GM18909 (cell line): ENCODE measurements at regions not wholly inside any gene's neighbourhood (a gene's known extent, or its start where the extent isn't known, plus 50 kb on each side); places are given as distances from the start of the nearest gene placed in this dataset.

ENCODE experiments used
- ATAC-seq: cut with Tn5 transposase; IDR thresholded peaks from one replicate; pipeline ENCODE4 v1.9.1; 2021; ENCODE audit warnings: mild to moderate bottlenecking; ENCODE audit not compliant: unreplicated experiment, poor library complexity

DNA sequence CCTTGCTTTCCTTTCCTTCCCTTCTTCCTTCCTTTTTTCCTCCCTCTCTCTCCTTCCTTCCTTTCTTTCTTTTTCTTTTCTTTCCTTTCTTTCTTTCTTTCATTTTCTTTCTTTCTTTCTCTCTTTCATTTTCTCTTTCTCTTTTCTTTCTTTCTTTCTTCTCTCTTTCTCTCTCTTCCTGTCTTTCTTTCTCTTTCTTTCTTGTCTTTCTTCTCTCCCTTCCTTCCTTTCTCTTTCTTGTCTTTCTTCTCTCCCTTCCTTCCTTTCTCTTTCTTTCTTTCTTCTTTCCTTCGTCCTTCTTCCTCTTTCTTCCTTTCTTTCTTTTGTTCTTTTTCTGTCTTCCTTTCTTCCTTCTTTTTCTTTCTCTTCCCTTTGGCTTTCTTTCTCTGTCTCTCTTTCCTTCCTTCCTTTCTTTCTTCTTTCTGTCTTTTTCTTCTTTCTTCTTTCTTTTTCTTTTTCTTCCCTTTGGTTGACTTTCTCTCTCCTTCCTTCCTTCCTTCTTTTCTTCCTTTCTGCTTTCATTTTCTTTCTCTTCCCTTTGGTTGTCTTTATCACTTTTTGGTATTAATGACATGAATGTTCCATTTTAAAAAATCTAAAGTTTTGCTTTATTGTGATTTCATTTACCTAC lies 496.4 kb upstream of the CBLB start:
- ATAC-seq, result no peak

DNA sequence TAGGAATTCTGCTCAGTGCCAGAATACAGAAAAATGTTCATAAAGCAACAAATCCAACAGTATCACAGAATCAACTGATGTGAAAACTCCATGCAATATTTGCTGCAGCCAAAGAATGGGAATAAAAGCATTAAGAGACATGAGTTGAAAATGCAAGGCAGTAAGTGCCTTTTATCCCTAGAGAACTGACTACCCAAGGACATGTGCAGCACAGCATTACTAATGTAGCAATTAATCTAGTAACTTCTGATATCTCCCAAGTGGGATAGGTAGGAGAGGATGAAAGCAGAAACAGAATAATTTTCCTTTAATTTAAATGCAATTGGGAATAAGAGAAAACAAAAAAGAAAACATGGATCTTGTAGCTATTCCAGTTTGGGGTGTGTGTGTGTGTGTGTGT lies 497.5 kb upstream of the CBLB start:
- ATAC-seq, result no peak

DNA sequence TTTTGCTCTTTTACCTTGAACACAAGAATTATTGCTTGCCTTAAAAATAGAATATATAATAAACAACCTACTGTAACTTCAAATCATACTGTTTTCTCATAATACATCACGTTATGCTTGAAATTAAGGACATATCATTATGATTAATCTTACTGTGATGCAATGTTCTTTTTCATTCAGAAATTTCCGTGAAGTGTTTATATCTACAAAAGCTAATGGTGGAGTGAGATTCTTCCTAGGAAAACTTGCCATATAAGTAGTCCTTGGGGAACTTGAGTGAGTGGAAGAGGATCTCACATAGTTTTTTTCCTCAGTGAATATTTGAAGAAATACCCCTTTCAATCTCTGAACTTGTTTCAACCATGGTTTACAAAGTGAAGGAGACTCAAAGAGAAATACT lies 498.7 kb upstream of the CBLB start:
- ATAC-seq, result no peak

DNA sequence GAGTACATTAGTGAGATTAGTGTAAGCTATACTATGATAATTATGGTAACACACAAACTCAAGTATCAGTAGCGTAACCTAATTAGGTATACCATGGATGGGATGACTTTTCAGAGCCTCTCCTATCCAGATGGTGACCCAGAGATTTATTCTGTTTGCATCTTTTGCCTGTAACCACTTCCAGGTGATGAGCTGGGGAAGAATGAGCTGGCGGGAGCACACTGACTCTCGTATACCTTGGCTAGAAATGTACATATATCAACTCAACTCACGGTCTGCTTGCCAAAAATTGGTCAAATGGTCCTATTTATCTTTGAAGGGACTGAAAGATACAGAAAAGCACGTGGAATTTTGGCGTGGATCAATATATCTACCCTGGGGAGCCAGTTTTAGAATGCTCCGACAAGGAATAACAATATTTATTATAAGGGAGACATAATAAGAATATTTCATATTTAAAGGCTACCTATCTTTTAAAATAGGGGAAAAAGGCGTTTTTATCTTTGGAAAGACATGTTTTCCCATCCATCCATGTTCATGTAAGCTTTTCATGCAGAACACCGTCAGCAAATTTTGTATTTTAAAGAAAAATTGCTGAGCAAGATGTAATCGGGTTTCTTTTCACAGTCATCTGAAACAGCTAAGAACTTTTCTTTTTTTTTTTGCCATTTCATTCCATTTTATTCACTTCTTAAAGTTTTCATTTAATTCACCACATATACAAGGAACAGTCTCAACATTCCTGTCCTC lies 502.6 kb upstream of the CBLB start:
- no peak for ATAC-seq

DNA sequence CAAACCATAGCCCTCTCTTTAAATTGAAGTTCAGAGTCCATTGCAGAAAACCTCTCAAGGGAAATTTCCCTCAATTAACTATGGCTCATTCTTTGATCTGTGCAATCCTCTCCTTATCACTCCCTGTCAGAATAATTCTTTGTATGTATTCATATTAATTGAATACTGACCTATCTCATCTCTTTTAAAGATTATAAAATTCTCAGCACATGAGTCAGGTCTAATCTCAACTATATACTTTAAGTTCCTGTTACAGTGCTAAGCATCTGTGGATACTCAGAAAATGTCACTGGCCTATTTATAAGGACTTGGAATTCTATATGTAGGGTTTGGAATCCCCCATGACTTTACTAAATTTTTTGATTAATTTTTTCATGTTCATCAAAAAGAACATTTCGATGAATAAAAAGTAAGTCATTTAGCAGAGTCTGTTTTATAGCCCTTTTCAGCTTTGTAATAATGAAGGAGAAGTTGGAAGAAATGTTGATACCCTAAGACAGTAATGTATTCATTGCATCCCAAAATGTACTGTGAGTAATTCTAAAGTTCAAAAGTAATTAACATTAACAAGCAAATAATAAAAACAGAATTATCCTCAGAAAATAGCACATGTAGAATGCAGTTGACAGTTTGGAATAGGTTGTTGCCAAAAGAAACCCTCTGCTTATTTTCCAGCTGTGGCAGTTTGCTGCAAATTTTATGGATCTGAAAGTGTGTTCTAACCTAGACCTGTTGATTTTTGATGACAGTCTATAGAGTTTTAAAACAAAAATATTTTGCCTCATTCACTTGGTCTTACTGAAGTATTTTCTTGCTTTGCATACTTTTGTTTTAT lies 503.4 kb upstream of the CBLB start:
- ATAC-seq, result no peak

DNA sequence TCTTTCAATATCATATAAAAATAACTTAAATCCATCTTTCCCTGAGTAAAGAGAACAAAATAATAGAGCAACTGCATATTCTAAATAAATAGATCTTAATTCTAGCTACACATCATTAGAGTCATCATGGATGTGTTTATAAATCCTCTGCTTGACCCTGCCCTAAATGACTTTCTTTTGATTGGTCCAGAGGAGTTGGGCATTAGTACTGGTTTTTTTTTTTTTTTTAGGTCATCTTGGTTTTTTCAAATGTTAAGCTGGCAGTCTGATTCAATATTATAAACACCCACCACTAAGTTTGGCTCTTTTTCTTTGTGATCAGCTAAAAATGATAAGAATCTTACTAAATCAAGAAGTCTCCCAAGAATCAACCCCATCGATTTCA lies 504.0 kb upstream of the CBLB start:
- ATAC-seq, result no peak

DNA sequence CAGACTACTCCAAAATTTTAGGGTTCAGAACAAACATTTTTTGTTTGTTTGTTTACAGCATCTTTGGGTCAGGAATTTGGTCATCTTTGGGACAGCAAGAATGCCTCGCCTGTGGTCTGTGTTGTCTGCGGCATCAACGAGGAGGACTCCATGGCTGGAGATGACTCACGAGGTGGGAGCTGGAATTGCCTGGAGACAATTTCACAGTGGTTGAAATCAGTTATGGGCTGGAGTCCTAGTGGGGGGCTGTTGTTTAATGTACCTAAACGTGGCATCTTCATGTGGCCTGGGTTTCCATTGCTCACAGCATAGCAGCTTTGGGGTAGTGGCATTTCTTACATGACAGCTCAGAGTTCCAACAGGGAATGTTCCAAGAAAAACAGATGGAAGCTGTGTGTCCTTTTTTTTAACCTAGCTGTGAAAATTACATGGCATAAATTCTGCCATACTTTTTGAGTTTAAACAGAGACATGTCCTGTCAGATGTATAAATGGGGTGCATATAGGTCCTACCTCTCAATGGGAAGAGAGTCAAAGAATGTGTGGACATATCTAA lies 507.3 kb upstream of the CBLB start:
- no peak for ATAC-seq

DNA sequence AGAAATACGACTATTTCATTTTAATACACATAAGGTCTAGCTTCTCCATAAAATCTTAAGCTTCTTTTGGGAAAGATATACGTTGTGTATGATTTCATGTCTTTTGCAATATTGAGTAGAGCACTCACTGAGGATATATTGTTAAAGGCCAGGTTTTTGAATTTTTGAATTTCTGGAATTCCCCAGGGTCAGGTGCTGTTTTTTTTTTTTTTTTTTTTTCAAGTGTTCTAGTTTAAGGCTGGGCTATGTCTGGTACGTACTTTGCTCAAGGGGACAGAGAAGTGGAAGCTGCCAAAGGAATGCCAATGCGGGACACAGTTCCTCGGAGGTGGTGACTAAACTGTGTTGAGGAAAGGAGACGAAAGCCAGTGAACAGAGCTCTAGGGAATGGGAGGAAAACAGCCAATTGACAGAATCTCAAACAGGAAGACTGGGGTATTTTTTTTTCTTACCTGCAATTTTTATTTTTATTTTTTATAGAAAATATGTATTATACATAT lies 510.5 kb upstream of the CBLB start:
- no peak for ATAC-seq

DNA sequence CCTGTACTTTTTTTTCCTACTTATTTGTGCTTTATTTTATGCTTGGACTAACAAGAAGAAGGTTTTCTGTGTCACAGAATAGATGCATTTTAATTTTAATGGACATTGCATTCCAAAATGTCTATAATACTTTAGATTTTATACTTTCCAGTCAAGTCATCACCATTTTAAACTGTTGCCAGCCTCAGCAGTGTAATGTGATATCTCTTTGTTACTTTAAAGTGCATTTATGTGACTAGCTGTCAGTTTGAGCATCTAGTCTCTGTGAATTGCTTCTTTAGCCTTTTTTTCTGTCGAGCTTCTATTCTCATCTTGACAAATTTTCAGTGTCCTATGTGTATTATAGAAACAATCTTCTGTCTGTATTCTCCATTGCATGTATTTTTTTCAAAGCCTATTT lies 511.4 kb upstream of the CBLB start:
- ATAC-seq, result no peak

DNA sequence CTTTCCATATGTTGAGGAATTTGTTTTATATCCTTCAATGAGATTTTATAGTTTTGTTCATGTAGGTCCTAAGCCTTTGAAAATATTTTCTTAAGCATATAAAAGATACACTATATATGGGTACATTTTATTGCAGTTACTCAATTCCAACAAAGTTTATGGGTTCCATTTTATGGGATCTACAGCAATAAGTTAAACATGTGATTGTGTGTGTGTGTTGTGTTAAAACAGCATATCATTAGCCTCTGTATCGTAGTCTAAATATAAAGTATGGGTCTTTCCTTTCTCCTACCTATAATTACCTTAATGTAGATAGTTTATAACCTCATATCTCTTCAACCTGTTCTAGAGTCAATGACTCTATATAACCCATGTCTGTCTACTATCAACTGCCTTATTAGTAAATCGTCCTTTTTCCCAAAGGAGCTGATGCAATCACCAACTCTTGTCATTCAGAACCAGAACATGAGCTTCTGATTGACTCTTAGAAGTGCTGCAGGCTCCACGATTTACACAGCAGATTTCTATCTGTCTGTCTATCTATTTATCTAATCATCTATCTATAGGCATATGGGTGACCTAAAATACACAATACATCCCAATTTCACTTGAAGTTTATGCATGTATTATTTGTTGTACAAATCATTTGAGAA lies 512.6 kb upstream of the CBLB start:
- ATAC-seq, result no peak

DNA sequence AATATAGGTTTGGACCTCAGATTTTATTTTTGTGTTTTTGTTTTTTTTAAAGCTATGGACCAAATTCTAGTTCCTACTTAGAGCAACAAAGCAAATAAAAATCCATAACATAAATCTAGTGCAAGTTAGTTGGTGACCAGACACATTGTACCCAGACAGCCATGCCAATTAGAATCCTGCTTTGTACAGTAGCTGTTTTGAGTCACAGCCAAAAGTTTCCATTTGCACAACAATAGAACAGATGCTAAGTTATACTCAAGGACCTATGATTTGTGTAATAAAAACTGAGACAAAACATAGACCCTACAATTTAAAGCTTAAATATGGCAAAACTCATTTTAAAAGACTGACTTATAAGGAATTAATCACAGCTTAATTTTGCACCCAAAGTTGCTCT lies 513.1 kb upstream of the CBLB start:
- no peak for ATAC-seq

DNA sequence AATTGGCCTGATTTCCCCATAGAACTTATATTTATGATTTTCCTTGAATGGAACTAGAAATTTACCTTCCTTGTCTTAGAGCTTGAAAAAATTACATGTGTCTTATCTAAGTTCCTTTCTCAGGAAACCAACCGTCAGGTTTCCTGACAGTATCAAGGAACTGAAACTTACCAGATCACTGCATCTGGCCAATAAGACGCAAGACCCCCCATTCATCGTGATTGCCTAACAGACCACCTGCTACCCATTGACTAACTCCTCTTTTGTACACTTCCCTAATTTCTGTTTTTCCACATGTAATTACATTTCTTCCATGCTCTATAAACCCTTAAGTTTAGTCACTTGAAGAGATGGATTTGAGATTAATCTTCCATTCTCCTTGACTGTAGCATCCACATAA lies 517.2 kb upstream of the CBLB start:
- ATAC-seq, result no peak

DNA sequence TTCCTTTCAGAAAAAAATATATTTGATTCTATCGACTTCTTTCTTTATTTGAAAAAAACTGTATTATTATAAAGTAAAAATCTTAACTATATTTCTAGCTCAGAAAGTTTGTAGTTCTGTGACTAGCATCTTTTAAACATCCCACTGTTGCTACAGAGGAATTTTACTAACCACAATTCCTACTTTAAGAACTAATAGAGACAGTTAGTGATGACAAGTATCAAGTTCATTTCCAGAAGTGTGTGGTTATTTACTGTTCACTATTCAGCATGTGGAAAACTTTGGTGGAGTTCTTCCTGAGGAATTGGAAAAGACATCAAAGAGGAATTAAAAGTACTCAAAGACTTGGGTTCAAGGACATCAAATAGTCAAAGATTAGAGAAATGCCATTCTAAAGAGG lies 524.1 kb upstream of the CBLB start:
- no peak for ATAC-seq

DNA sequence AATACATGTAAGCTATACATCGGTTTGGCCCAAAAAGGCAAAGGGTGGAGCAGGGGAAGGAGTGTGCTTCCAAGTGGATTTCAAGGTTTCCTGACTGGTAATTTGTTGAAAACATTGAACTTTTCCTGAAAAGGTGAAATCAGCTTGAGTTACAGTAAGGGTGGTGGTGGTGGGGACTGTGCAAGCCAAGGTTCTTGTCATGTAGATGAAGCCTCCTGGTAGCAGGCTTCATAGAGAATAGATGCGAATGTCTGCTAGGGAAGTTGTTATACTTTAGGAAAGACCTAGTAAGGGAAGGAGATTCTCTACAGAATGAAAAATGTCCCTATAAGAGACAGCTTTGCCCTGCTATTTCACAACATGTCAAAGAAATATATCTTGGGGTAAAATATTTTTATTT lies 528.2 kb upstream of the CBLB start:
- ATAC-seq, result no peak

DNA sequence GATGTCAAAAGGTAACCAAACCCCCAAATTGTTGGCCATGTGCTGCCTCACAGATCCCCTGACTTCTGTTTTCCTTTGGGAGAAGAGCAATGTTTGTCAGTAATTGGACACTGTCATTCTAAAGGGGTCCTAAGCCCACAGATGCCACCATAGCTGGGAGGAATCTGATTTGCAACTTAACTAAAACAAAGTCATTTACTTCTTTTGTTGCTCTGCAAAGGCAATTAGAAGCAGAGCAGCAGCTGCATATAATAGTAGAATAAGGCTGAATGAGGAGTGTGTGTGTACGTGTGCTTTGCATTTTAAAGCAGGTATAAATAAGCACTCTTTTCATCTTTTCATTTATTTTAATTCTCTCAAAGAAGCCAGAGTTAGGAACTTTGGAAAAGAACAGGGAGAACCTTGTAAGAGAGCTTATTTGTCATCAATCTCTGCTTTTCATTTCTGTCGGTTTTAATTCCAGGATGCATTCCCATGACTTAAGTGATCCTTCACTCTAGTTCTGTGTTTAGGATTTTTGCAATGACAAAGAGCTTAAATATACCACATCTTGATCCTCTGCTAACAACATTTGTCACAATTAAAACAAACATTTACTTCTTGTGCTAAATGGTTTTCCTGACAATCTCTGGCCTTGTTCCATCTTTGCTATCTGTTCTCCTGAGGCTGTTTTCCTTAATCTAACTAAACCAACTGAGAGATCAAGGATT lies 530.2 kb upstream of the CBLB start:
- ATAC-seq, result no peak

DNA sequence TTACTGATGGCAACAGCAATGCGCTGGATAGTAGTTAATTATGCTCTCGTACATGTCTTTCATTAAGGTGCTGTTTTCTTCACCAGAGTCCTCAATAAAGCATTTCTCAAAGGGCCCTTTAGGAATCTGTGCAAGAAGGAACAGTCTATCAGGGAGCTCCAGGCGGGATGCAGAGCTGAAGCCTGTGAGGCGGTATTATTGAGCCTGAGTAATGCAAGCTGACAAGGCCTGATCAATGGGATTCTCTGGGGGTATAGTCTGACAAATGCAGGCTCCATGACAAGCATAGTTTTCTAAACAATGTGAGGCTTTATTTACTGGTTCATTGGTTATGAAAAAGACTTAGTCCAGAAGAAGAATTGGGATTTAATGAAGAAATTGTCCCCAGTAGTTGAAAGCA lies 530.9 kb upstream of the CBLB start:
- ATAC-seq, result no peak

DNA sequence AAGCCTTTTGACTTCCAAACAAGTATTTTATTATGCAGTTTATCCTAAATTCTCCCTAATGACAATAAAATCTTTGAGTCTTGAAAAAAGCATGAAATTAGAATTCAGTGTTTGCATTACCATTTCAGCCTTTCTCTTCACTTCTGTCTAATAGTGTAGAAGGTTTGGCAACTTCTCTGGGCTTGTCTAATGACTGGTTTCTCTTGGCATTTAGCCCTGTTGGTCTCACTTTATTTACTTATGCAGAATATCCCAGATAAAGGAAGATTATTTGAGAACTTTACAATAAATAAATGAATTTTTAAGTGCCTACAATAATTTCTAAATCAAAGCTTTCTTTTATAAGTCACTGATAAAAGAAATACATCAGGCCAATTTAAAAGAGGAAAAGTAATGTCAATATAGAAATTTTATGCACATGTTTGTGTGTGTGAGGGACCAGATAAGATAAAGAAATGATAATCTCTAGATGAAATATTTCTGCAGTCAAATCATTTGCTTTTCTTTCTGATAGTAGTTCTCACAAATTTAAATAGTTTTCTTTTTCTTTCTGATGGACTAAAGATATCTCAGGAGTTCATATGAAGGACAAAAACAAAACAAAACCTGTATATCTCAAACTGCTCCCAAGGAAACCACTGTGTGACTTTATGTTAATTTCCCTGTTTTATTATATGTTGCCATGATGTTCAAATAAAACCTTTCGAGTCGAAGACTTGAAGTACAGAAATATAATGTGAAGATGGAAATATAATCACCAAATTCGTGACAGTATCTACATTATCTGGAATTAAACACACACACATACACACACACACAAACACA lies 533.1 kb upstream of the CBLB start:
- ATAC-seq, result no peak

DNA sequence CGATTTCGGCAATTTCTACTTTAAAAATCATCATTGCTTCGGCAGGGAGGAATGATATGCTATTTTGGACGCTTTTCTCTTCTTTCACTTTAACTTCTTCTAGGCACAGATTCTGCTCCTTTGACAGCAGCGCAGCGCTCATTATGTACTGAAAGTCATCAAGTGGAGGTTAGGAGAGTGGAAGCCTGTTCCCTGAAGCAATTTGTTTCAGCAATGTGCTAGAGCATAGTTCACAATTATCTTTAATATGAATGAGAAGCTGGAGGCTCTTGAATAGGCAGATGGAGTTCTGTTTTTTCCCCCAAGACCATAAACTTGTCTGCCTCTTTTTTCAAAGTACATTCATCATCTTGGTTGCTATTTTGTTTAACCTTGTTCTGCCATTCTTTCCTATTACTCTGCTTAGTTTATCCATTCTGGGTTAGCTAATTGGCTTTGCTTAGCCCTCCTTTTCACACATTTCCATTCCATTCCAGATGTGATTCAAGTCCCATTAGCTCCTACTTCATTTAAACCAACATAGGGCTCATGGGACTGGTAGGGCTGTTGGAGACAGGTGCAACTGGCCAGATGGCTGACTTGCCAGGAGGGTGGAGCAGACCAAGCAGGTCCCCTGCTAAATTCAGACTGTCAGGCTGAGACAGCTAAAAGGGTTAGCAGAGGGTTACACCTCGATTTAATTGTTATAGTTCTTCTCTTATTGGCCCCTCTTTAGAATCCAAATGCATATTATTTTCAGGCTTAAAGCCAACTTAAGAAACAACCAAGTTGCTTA lies 534.7 kb upstream of the CBLB start:
- ATAC-seq, result no peak
